ENCODE measurements at regions not wholly inside any gene's neighbourhood (a gene's known extent, or its start where the extent isn't known, plus 50 kb on each side); places are given as distances from the start of the nearest gene placed in this dataset.

GRCh38 chr1:168875831-168876230, 146.8 kb upstream of the DPT start:
- no peak for DNase-seq

GRCh38 chr1:168876830-168877229, 147.8 kb upstream of the DPT start:
- DNase-seq, result no peak

GRCh38 chr1:168879896-168880734, 151.1 kb upstream of the DPT start:
- DNase-seq, result peak; percentile 42

- DNase-seq, result no peak
Observed at GRCh38 chr1:168881656-168882260, 152.8 kb upstream of the DPT start.

GRCh38 chr1:168887381-168887780, 158.4 kb upstream of the DPT start:
- DNase-seq, result no peak

GRCh38 chr1:168888418-168888817, 159.4 kb upstream of the DPT start:
- no peak for DNase-seq

GRCh38 chr1:168892931-168893330, 163.9 kb upstream of the DPT start:
- no peak for DNase-seq

- DNase-seq, result peak; percentile 66
Observed at GRCh38 chr1:168893359-168893801, 164.4 kb upstream of the DPT start.

- peak; percentile 75 for DNase-seq
Observed at GRCh38 chr1:168894397-168894903, 165.4 kb upstream of the DPT start.

- no peak for DNase-seq
Observed at GRCh38 chr1:168897249-168897648, 168.2 kb upstream of the DPT start.

GRCh38 chr1:168903237-168903830, 174.3 kb upstream of the DPT start:
- DNase-seq, result no peak

GRCh38 chr1:168905633-168906032, 176.6 kb upstream of the DPT start:
- no peak for DNase-seq

GRCh38 chr1:168906367-168906766, 177.4 kb upstream of the DPT start:
- DNase-seq, result no peak

- no peak for DNase-seq
Observed at GRCh38 chr1:168907053-168907452, 178.0 kb upstream of the DPT start.

GRCh38 chr1:168907786-168908348, 178.9 kb upstream of the DPT start:
- DNase-seq, result no peak

GRCh38 chr1:168910403-168910802, 181.4 kb upstream of the DPT start:
- DNase-seq, result no peak

- no peak for DNase-seq
Observed at GRCh38 chr1:168911370-168911769, 182.4 kb upstream of the DPT start.

- DNase-seq, result no peak
Observed at GRCh38 chr1:168913711-168914463, 184.9 kb upstream of the DPT start.

- DNase-seq, result no peak
Observed at GRCh38 chr1:168917309-168917708, 188.3 kb upstream of the DPT start.

- DNase-seq, result peak; percentile 23
Observed at GRCh38 chr1:168917796-168918195, 188.7 kb upstream of the ATP1B1 start.

- DNase-seq, result no peak
Observed at GRCh38 chr1:168918860-168919741, 187.4 kb upstream of the ATP1B1 start.

All from hindlimb muscle (tissue), 1 donor.